K562 (cell line): ENCODE measurements at regions not wholly inside any gene's neighbourhood (a gene's known extent, or its start where the extent isn't known, plus 50 kb on each side); places are given as distances from the start of the nearest gene placed in this dataset.

Experiments used
- ATAC-seq: fragments of 200-7000 bp; cut with Tn5 transposase; 3 replicates; pipeline ENCODE4 v1.9.1; 2020; ENCODE audit warnings: moderate library complexity
- BruUV-seq: library from RNA; stranded (reverse); fragments of 400-500 nt; replicated peaks from 2 replicates; lab custom pipeline; 2021; lab: Mats Ljungman, UMichigan
- CTCF ChIA-PET: fragments of 300-600 bp; formaldehyde crosslinking; extraction: SDS; loops from one replicate; lab custom pipeline; 2021; ENCODE audit warnings: low intra/inter-chr PET ratio; lab: Yijun Ruan, JAX
- POLR2A ChIA-PET: fragments of 300-600, 350-650 bp; sonication (Branson Sonifier 250); formaldehyde crosslinking; extraction: SDS; loops from one replicate; lab custom pipeline; 2021; ENCODE audit warnings: antibody characterized with exemption, inconsistent platforms; lab: Yijun Ruan, JAX
- DNase-seq, 4 experiments: peaks; one replicate each; pipeline versions ENCODE4 v3.0.0 to v3.0.0-alpha.2; 2011 to 2018; ENCODE audit warnings: low spot score in 3 of 4, mixed read lengths in 3 of 4; ENCODE audit errors: extremely low read depth in 1 of 4
- FAIRE-seq: peaks from 2 replicates; lab custom pipeline; 2011; peaks lifted over from hg19 to GRCh38; lab: Jason Lieb, UNC
- H2AFZ ChIP-seq: 2 replicates; pipeline ENCODE4 v1.6.0; 2011; ENCODE audit warnings: low read depth, low read length, control low read depth, inconsistent platforms
- H3K27ac ChIP-seq: fragments of 200-600 bp; 3 replicates; pipeline ENCODE4 v1.8.0; 2011; ENCODE audit warnings: low read depth, mild to moderate bottlenecking, control low read depth, inconsistent platforms, low read length, moderate library complexity, mixed read lengths; ENCODE audit errors: extremely low read depth
- H3K27me3 ChIP-seq, 2 experiments: fragments of 300-600 bp in 1 of 2; 2 replicates in 1 of 2; 3 replicates in 1 of 2; pipeline versions ENCODE4 v1.6.0 to v1.8.0; 2011; ENCODE audit warnings: inconsistent platforms in 2 of 2, low read length in 2 of 2, mild to moderate bottlenecking in 1 of 2, mixed read lengths in 1 of 2, moderate library complexity in 1 of 2; ENCODE audit not compliant: control insufficient read depth in 2 of 2, insufficient read depth in 2 of 2
- H3K36me3 ChIP-seq: fragments of 300-600 bp; 3 replicates; pipeline ENCODE4 v1.8.0; 2011; ENCODE audit warnings: mild to moderate bottlenecking, low read length, inconsistent platforms; ENCODE audit not compliant: control insufficient read depth, insufficient read depth
- H3K4me1 ChIP-seq, 2 experiments: fragments of 200-600 bp in 1 of 2; replicated peaks in 1 of 2; 2 replicates in 1 of 2; 3 replicates in 1 of 2; pipeline versions ENCODE4 v1.5.1 to v1.8.0; 2011; ENCODE audit warnings: inconsistent platforms in 2 of 2, low read length in 2 of 2, mild to moderate bottlenecking in 1 of 2, mixed read lengths in 1 of 2, moderate library complexity in 1 of 2; ENCODE audit not compliant: control insufficient read depth in 2 of 2, insufficient read depth in 2 of 2
- H3K4me2 ChIP-seq: 2 replicates; pipeline ENCODE4 v1.6.1; 2011; ENCODE audit warnings: low read length, control low read depth, inconsistent platforms, mixed read lengths; ENCODE audit not compliant: insufficient read depth
- H3K4me3 ChIP-seq: fragments of 200-600 bp; sonication (generic), shearing (Covaris generic); 2 replicates; pipeline ENCODE4 v1.5.1; 2016; ENCODE audit warnings: control low read depth, inconsistent platforms
- H3K79me2 ChIP-seq: fragments of 200-600 bp; 3 replicates; pipeline ENCODE4 v1.8.0; 2011; ENCODE audit warnings: low read length, inconsistent platforms; ENCODE audit not compliant: control insufficient read depth, insufficient read depth
- H3K9ac ChIP-seq, 2 experiments: 2 replicates each; pipeline versions ENCODE4 v1.6.0 to v1.6.1; 2011; ENCODE audit warnings: low read depth in 2 of 2, low read length in 2 of 2, control low read depth in 1 of 2, inconsistent platforms in 1 of 2, mild to moderate bottlenecking in 1 of 2, mixed read lengths in 1 of 2; ENCODE audit not compliant: insufficient read depth in 1 of 2
- H3K9me1 ChIP-seq: one replicate; pipeline ENCODE4 v1.6.0; 2011; ENCODE audit warnings: inconsistent platforms, mild to moderate bottlenecking, low read length, moderate library complexity; ENCODE audit not compliant: control insufficient read depth, insufficient read depth
- H3K9me3 ChIP-seq: replicated peaks from 2 replicates; pipeline ENCODE4 v1.5.1; 2011; ENCODE audit warnings: low read depth, low read length, inconsistent platforms; ENCODE audit not compliant: control insufficient read depth, insufficient read depth
- H4K20me1 ChIP-seq: replicated peaks from 2 replicates; pipeline ENCODE4 v1.6.1; 2011; ENCODE audit warnings: low read length, inconsistent platforms, mixed read lengths; ENCODE audit not compliant: control insufficient read depth, insufficient read depth
- C11orf30 ChIP-seq: fragments of 450-650 bp; IDR thresholded peaks from 2 replicates; pipeline ENCODE4 v1.6.1; 2016; ENCODE audit warnings: low read depth, mild to moderate bottlenecking
- HNRNPUL1 ChIP-seq: fragments of 200-400 bp; formaldehyde crosslinking; IDR thresholded peaks from 2 replicates; pipeline ENCODE4 v1.6.1; 2017; ENCODE audit warnings: low read length
- MAFF ChIP-seq: IDR thresholded peaks from 2 replicates; pipeline ENCODE4 v1.6.1; 2012; ENCODE audit warnings: low read length, improper control_type of control experiment
- MAFG ChIP-seq: fragments of 450-650 bp; conservative IDR thresholded peaks from 2 replicates; pipeline ENCODE4 v1.6.1; 2016; ENCODE audit warnings: missing genetic modification characterization, missing compliant biosample characterization
- MAFK ChIP-seq: IDR thresholded peaks from 2 replicates; pipeline ENCODE4 v1.6.1; 2011; ENCODE audit warnings: low read length, improper control_type of control experiment
- MYBL2 ChIP-seq, 2 experiments: fragments of 450-650 bp in 1 of 2; sonication (generic) in 1 of 2; formaldehyde crosslinking in 1 of 2; IDR thresholded peaks; 2 replicates each; pipeline versions ENCODE4 v1.6.1 to v1.8.1; 2017 to 2022; ENCODE audit warnings: borderline replicate concordance in 1 of 2, inconsistent platforms in 1 of 2, low read depth in 1 of 2, mild to moderate bottlenecking in 1 of 2, missing genetic modification reagents in 1 of 2, moderate library complexity in 1 of 2
- PCBP2 ChIP-seq: fragments of 200-400 bp; formaldehyde crosslinking; IDR thresholded peaks from 2 replicates; pipeline ENCODE4 v1.6.1; 2018; ENCODE audit warnings: low read length, low read depth, mild to moderate bottlenecking, moderate library complexity; ENCODE audit not compliant: poor library complexity, severe bottlenecking
- POLR2G ChIP-seq: fragments of 200-400 bp; formaldehyde crosslinking; IDR thresholded peaks from 2 replicates; pipeline ENCODE4 v1.6.1; 2017; ENCODE audit warnings: low read depth, mild to moderate bottlenecking, antibody characterized with exemption, low read length, moderate library complexity
- ZNF316 ChIP-seq: fragments of 450-650 bp; IDR thresholded peaks from 2 replicates; pipeline ENCODE4 v1.6.1; 2016
- WGBS: fragments of 100-300 bp; shearing (Covaris generic); methylation state at CpG from one replicate; pipeline ENCODE4 v1.1.6; 2016; ENCODE audit warnings: low coverage, mixed read lengths; ENCODE audit not compliant: insufficient coverage; ENCODE audit errors: missing lambda C conversion rate; 5-methylcytosine and 5-hydroxymethylcytosine counted together
- in situ Hi-C: fragments of 300-500 bp; cut with MboI; formaldehyde crosslinking; loops from 4 replicates; pipeline ENCODE4 v1.15.0; 2018; ENCODE audit warnings: inconsistent platforms, mixed read lengths
- intact Hi-C: fragments of 100-400 bp; cut with micrococcal nuclease; formaldehyde crosslinking; loops from 2 replicates; pipeline ENCODE4 v1.14.2; 2022
- TF ChIP-seq, protein P1 (sequence below), 2 experiments: fragments of 450-650 bp; formaldehyde crosslinking in 1 of 2; IDR thresholded peaks; 2 replicates each; pipeline versions ENCODE4 v1.4.0 to v1.6.1; 2014 to 2020; ENCODE audit warnings: mild to moderate bottlenecking in 2 of 2, borderline replicate concordance in 1 of 2, low read depth in 1 of 2

DNA sequence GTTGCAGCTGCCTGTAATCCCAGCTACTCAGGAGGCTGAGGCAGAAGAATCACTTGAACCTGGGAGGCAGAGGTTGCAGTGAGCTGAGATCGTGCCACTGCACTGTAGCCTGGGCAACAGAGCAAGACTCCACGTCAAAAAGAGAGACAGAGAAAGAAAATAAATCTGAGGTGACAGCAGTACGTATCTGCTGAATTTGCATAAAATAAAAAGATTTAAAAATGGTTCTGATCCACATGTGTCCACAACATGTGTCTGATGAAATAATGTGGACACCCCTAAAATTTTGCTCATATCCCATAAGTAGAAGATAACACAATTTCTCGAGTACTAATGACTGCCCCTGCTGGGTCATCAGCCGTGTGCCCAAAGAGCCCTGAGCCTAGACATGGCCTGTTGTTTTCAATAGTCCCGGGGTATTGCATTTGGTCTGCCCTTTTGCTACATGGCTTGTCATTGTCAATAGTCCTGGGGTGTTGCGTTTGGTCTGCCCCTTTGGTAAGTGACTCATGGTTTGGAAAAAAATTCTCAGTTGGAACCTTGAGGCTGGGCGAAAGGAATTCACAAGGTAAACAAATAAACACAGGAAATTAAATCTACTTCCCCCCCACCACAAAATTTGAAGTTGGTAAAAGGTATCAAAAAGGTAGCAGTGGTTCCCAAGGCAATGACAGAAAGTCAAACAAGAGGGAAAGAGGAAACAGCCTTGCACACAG is 434.6 kb upstream of the MAF start:
- POLR2A ChIA-PET, result no interaction called here
- Histone ChIP-seq H3K79me2 (no peaks in the 10 kb centered on the region), H3K9me3 (no peaks in the 10 kb centered on the region; the same call in 1 of the 2 replicates)

More for the DNA sequence above, 434.6 kb upstream of the MAF start:
- no peak overlapping the region for H3K27ac ChIP-seq
- no peak for DNase-seq
- H3K9me1 ChIP-seq, result no peaks in the 10 kb centered on the region
- TF ChIP-seq ZNF316 (peak; percentile 79), C11orf30 (peak; percentile 72; the same call in 1 of the 2 replicates), MAFK (peak; percentile 33; the same call in 1 of the 2 replicates), POLR2G (no peak), MYBL2 (IDR thresholded peaks at IDR 0.05; ENCODE audit: low read depth) (no peak), MYBL2 (CRISPR knock-in tag; IDR thresholded peaks at IDR 0.05; ENCODE audit: borderline replicate concordance) (no peak), PCBP2 (no peak), MAFG (peak; percentile 37; the same call in 1 of the 2 replicates), HNRNPUL1 (no peak), MAFF (peak; percentile 34)
- TF ChIP-seq, protein P1, sequence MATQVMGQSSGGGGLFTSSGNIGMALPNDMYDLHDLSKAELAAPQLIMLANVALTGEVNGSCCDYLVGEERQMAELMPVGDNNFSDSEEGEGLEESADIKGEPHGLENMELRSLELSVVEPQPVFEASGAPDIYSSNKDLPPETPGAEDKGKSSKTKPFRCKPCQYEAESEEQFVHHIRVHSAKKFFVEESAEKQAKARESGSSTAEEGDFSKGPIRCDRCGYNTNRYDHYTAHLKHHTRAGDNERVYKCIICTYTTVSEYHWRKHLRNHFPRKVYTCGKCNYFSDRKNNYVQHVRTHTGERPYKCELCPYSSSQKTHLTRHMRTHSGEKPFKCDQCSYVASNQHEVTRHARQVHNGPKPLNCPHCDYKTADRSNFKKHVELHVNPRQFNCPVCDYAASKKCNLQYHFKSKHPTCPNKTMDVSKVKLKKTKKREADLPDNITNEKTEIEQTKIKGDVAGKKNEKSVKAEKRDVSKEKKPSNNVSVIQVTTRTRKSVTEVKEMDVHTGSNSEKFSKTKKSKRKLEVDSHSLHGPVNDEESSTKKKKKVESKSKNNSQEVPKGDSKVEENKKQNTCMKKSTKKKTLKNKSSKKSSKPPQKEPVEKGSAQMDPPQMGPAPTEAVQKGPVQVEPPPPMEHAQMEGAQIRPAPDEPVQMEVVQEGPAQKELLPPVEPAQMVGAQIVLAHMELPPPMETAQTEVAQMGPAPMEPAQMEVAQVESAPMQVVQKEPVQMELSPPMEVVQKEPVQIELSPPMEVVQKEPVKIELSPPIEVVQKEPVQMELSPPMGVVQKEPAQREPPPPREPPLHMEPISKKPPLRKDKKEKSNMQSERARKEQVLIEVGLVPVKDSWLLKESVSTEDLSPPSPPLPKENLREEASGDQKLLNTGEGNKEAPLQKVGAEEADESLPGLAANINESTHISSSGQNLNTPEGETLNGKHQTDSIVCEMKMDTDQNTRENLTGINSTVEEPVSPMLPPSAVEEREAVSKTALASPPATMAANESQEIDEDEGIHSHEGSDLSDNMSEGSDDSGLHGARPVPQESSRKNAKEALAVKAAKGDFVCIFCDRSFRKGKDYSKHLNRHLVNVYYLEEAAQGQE (IDR thresholded peaks at IDR 0.05; ENCODE audit: borderline replicate concordance), result no peak
- TF ChIP-seq, protein P1 (CRISPR knock-in tag; IDR thresholded peaks at IDR 0.05; ENCODE audit: low read depth), result no peak
- H3K36me3 ChIP-seq, result no peaks in the 10 kb centered on the region
- CTCF ChIA-PET, result no interaction called here
- BruUV-seq, result no TSS peak
- no peaks in the 10 kb centered on the region; a peak in 1 of 5 replicates for H3K27me3 ChIP-seq
- H3K4me3 ChIP-seq, result no peak overlapping the region
- no peak overlapping the region for H3K9ac ChIP-seq
- H4K20me1 ChIP-seq, result no peaks in the 10 kb centered on the region
- in situ Hi-C loops (no loop called here), intact Hi-C loops (no loop called here)
- H3K4me2 ChIP-seq, result no peak overlapping the region
- no peaks in the 10 kb centered on the region for H3K4me1 ChIP-seq
- H2AFZ ChIP-seq, result no peak overlapping the region; the same call in 1 of the 2 replicates
- no peak for FAIRE-seq
- WGBS, result 40% methylated on average over 8 of the region's 8 CpGs
- no peak for ATAC-seq
